Endothelial cell of umbilical vein (primary cell): ENCODE measurements at regions not wholly inside any gene's neighbourhood (a gene's known extent, or its start where the extent isn't known, plus 50 kb on each side); places are given as distances from the start of the nearest gene placed in this dataset.

Experiments
- BruUV-seq: library from RNA; stranded (reverse); fragments of 400-500 nt; replicated peaks from 2 replicates; lab custom pipeline; 2021; lab: Mats Ljungman, UMichigan
- CTCF ChIA-PET: fragments of 300-600, 350-600 bp; sonication (Branson Sonifier 250); formaldehyde crosslinking; loops from one replicate; lab custom pipeline; 2021; ENCODE audit warnings: antibody characterized with exemption, inconsistent platforms; lab: Charles Lee
- POLR2A ChIA-PET: fragments of 300-600, 350-600 bp; sonication (Branson Sonifier 250); formaldehyde crosslinking; loops from one replicate; lab custom pipeline; 2021; ENCODE audit warnings: antibody characterized with exemption, inconsistent platforms; lab: Charles Lee
- DNase-seq: peaks from one replicate; pipeline ENCODE4 v3.0.0-alpha.2; 2011; ENCODE audit warnings: low read depth, low spot score
- FAIRE-seq: peaks from 2 replicates; lab custom pipeline; 2011; peaks lifted over from hg19 to GRCh38; lab: Jason Lieb, UNC
- H2AFZ ChIP-seq: 2 replicates; pipeline ENCODE4 v1.6.0; 2012; ENCODE audit warnings: low read depth, low read length, control low read depth, inconsistent platforms
- H3K27ac ChIP-seq: 2 replicates; pipeline ENCODE4 v1.5.1; 2011; ENCODE audit warnings: low read depth, mild to moderate bottlenecking, control low read depth, low read length, moderate library complexity; ENCODE audit not compliant: insufficient read depth
- H3K27me3 ChIP-seq, 2 experiments: 2 replicates each; pipeline versions ENCODE4 v1.6.0 to v1.6.1; 2011; ENCODE audit warnings: low read length in 2 of 2, mixed read lengths in 1 of 2; ENCODE audit not compliant: control insufficient read depth in 2 of 2, insufficient read depth in 2 of 2
- H3K36me3 ChIP-seq, 2 experiments: 2 replicates in 1 of 2; 3 replicates in 1 of 2; pipeline ENCODE4 v1.5.1; 2011; ENCODE audit warnings: low read length in 2 of 2, mild to moderate bottlenecking in 1 of 2, moderate library complexity in 1 of 2; ENCODE audit not compliant: control insufficient read depth in 2 of 2, insufficient read depth in 2 of 2; ENCODE audit errors: extremely low read depth in 1 of 2
- H3K4me1 ChIP-seq: 3 replicates; pipeline ENCODE4 v1.5.1; 2011; ENCODE audit warnings: mild to moderate bottlenecking, low read length; ENCODE audit not compliant: control insufficient read depth, insufficient read depth; ENCODE audit errors: extremely low read depth
- H3K4me2 ChIP-seq: 2 replicates; pipeline ENCODE4 v1.6.1; 2011; ENCODE audit warnings: low read length, control low read depth, mixed read lengths; ENCODE audit not compliant: insufficient read depth
- H3K4me3 ChIP-seq, 3 experiments: fragments of 200-600 bp in 1 of 3; sonication (generic), shearing (Covaris generic) in 1 of 3; replicated peaks in 1 of 3; 2 replicates each; pipeline ENCODE4 v1.5.1; 2011 to 2016; ENCODE audit warnings: control low read depth in 3 of 3, low read length in 3 of 3, mild to moderate bottlenecking in 2 of 3, inconsistent platforms in 1 of 3, low read depth in 1 of 3, moderate library complexity in 1 of 3; ENCODE audit not compliant: insufficient read depth in 1 of 3
- H3K79me2 ChIP-seq: 2 replicates; pipeline ENCODE4 v1.6.0; 2012; ENCODE audit warnings: low read length, inconsistent platforms; ENCODE audit not compliant: control insufficient read depth, insufficient read depth
- H3K9ac ChIP-seq: replicated peaks from 2 replicates; pipeline ENCODE3; 2011; ENCODE audit warnings: low read length, control low read depth; ENCODE audit not compliant: insufficient read depth; ENCODE audit errors: extremely low read depth
- H3K9me1 ChIP-seq: replicated peaks from 3 replicates; pipeline ENCODE4 v1.6.0; 2011; ENCODE audit warnings: mild to moderate bottlenecking, low read length; ENCODE audit not compliant: control insufficient read depth, insufficient read depth; ENCODE audit errors: extremely low read depth
- H3K9me3 ChIP-seq: replicated peaks from 2 replicates; pipeline ENCODE4 v1.5.1; 2012; ENCODE audit warnings: low read length, inconsistent platforms; ENCODE audit not compliant: control insufficient read depth, insufficient read depth
- H4K20me1 ChIP-seq: replicated peaks from 2 replicates; pipeline ENCODE3; 2011; ENCODE audit warnings: mild to moderate bottlenecking, low read length; ENCODE audit not compliant: control insufficient read depth, insufficient read depth; ENCODE audit errors: extremely low read depth
- EZH2 ChIP-seq: IDR thresholded peaks from 2 replicates; pipeline ENCODE4 v1.6.1; 2012; ENCODE audit warnings: borderline replicate concordance, low read depth, mild to moderate bottlenecking, moderate library complexity, low read length, inconsistent platforms; ENCODE audit not compliant: severe bottlenecking
- FOS ChIP-seq: IDR thresholded peaks from 2 replicates; pipeline ENCODE4 v1.6.1; 2011; ENCODE audit warnings: mild to moderate bottlenecking, low read length, moderate library complexity, borderline replicate concordance; ENCODE audit not compliant: insufficient read depth
- GATA2 ChIP-seq: IDR thresholded peaks from 2 replicates; pipeline ENCODE4 v1.7.0; 2011; ENCODE audit warnings: low read depth, mild to moderate bottlenecking, moderate library complexity, mixed read lengths, low read length; ENCODE audit not compliant: insufficient read length, insufficient read depth
- JUN ChIP-seq: IDR thresholded peaks from 2 replicates; pipeline ENCODE4 v1.6.1; 2011; ENCODE audit warnings: borderline replicate concordance, low read depth; ENCODE audit not compliant: insufficient read length, insufficient read depth
- MYC ChIP-seq: IDR thresholded peaks from one replicate; pipeline ENCODE4 v1.6.1; 2011; ENCODE audit warnings: mild to moderate bottlenecking, low read depth, low read length
- POLR2A ChIP-seq: IDR thresholded peaks from 2 replicates; pipeline ENCODE4 v1.6.1; 2012; ENCODE audit warnings: low read depth, mild to moderate bottlenecking, control low read depth, low read length
- POLR2AphosphoS5 ChIP-seq: IDR thresholded peaks from 2 replicates; pipeline ENCODE4 v1.6.1; 2012; ENCODE audit warnings: low read depth, mild to moderate bottlenecking, control low read depth, low read length, moderate library complexity; ENCODE audit not compliant: insufficient read depth
- dilution Hi-C: fragments of 300-500 bp; cut with MboI; formaldehyde crosslinking; loops from one replicate; pipeline ENCODE4 v1.15.0; 2019; ENCODE audit warnings: low sequenced_read_pairs; ENCODE audit not compliant: extremely low pct_ligation_motif_present
- intact Hi-C: fragments of 100-400 bp; cut with micrococcal nuclease; formaldehyde crosslinking; loops from one replicate; pipeline ENCODE4 v1.10.0; 2022
- TF ChIP-seq, protein P1 (sequence below): IDR thresholded peaks from 2 replicates; pipeline ENCODE4 v1.6.1; 2011; ENCODE audit not compliant: insufficient read depth, insufficient read length
- TF ChIP-seq, protein P2 (sequence below), 2 donors: IDR thresholded peaks; 1 replicate in 1 of 2; 2 replicates in 1 of 2; pipeline ENCODE4 v1.5.1; 2011; ENCODE audit warnings: low read length in 2 of 2, mild to moderate bottlenecking in 2 of 2, moderate library complexity in 2 of 2, control low read depth in 1 of 2, inconsistent platforms in 1 of 2, low read depth in 1 of 2; ENCODE audit not compliant: insufficient read depth in 1 of 2; ENCODE audit errors: extremely low read depth in 1 of 2

DNA sequence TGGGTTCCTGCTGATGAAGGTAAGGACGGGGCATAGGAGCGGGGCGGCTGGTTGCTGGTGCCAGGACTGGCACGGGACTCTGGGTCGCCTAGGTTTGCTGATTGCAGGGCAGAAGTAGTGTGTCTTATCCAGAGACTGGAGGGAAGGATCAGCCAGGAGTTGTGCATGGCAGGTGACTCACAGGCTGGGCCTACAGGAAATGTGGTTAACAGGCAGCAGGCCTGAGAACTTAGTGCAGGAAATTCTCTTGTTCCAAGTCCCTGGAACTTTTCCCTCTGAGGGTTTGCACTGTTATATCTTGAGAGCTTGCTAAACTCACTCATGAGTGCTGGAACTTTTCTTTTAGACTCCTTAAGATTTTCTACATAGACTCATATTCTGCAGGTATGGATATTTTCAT is 95.1 kb downstream of the ANXA2R start:
- TF ChIP-seq EZH2: no peak
- TF ChIP-seq MYC: no peak
- TF ChIP-seq JUN: peak; percentile 77
- no peak for TF ChIP-seq POLR2A
- TF ChIP-seq, protein P1, sequence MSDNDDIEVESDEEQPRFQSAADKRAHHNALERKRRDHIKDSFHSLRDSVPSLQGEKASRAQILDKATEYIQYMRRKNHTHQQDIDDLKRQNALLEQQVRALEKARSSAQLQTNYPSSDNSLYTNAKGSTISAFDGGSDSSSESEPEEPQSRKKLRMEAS: peak; percentile 65
- TF ChIP-seq, protein P2, sequence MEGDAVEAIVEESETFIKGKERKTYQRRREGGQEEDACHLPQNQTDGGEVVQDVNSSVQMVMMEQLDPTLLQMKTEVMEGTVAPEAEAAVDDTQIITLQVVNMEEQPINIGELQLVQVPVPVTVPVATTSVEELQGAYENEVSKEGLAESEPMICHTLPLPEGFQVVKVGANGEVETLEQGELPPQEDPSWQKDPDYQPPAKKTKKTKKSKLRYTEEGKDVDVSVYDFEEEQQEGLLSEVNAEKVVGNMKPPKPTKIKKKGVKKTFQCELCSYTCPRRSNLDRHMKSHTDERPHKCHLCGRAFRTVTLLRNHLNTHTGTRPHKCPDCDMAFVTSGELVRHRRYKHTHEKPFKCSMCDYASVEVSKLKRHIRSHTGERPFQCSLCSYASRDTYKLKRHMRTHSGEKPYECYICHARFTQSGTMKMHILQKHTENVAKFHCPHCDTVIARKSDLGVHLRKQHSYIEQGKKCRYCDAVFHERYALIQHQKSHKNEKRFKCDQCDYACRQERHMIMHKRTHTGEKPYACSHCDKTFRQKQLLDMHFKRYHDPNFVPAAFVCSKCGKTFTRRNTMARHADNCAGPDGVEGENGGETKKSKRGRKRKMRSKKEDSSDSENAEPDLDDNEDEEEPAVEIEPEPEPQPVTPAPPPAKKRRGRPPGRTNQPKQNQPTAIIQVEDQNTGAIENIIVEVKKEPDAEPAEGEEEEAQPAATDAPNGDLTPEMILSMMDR (IDR thresholded peaks at IDR 0.05; ENCODE audit: extremely low read depth in 1 of 2, insufficient read depth in 1 of 2, low read depth in 1 of 2, low read length in 2 of 2): no peak
- no peak for TF ChIP-seq GATA2
- peak; percentile 76 for TF ChIP-seq POLR2AphosphoS5
- TF ChIP-seq FOS: peak; percentile 88
- peak overlapping the region; percentile 17 for H3K9ac ChIP-seq
- DNase-seq: peak; percentile 90
- peaks cover 23% of the 10 kb centered on the region for H3K4me1 ChIP-seq
- POLR2A ChIA-PET: no interaction called here
- H3K27me3 ChIP-seq: no peaks in the 10 kb centered on the region
- no peaks in the 10 kb centered on the region for H4K20me1 ChIP-seq
- peak overlapping the region; percentile 33 for H3K4me2 ChIP-seq
- no peak overlapping the region for H3K4me3 ChIP-seq
- no peaks in the 10 kb centered on the region for H3K79me2 ChIP-seq
- peak overlapping the region; percentile 22 for H3K27ac ChIP-seq
- intact Hi-C loops (loop anchor here (1.0 to 2.0 kb wide), 2 partner anchors 14 to 33 kb away; no protein-coding TSS in a partner anchor), dilution Hi-C loops (no loop called here)
- no peaks in the 10 kb centered on the region for H3K9me1 ChIP-seq
- CTCF ChIA-PET: interaction anchor here (1.0 kb wide), 2 partner anchors 15 to 33 kb away, joined by 3 to 5 read pairs; no protein-coding TSS in a partner anchor
- H3K9me3 ChIP-seq: no peaks in the 10 kb centered on the region
- BruUV-seq: no TSS peak
- peak; percentile 93 for FAIRE-seq
- H2AFZ ChIP-seq: no peak overlapping the region
- H3K36me3 ChIP-seq: no peaks in the 10 kb centered on the region
